Left lung (tissue), 4 donors: ENCODE measurements at regions not wholly inside any gene's neighbourhood (a gene's known extent, or its start where the extent isn't known, plus 50 kb on each side); places are given as distances from the start of the nearest gene placed in this dataset.

Experiments used
- ATAC-seq: fragments of 200-7000 bp; cut with Tn5 transposase; one replicate; pipeline ENCODE4 v1.9.1; 2020; ENCODE audit warnings: moderate library complexity
- DNase-seq, 4 donors: peaks; one replicate each; pipeline ENCODE4 v3.0.0-alpha.2; 2013 to 2020
- H3K27ac ChIP-seq, 2 donors: fragments of 200-600 bp; sonication (generic) in 1 of 2; one replicate each; pipeline versions ENCODE4 v1.5.0 to v1.8.0; 2020 to 2021
- H3K27me3 ChIP-seq, 2 donors: fragments of 200-600 bp; sonication (generic) in 1 of 2; one replicate each; pipeline versions ENCODE4 v1.5.0 to v1.8.0; 2020 to 2021
- H3K36me3 ChIP-seq, 2 donors: fragments of 200-600 bp; sonication (generic) in 1 of 2; one replicate each; pipeline versions ENCODE4 v1.5.0 to v1.8.0; 2020 to 2021
- H3K4me1 ChIP-seq, 2 donors: fragments of 200-600 bp; one replicate each; pipeline ENCODE4 v1.8.0; 2021
- H3K4me3 ChIP-seq, 2 donors: fragments of 200-600 bp; sonication (generic) in 1 of 2; one replicate each; pipeline versions ENCODE4 v1.5.0 to v1.8.0; 2020 to 2021; ENCODE audit warnings: mild to moderate bottlenecking in 1 of 2
- H3K9me3 ChIP-seq, 2 donors: fragments of 200-600 bp; sonication (generic) in 1 of 2; one replicate each; pipeline versions ENCODE4 v1.5.0 to v1.8.0; 2020 to 2021
- CTCF ChIP-seq, 2 donors: fragments of 200-600 bp; sonication (generic) in 1 of 2; IDR thresholded peaks; one replicate each; pipeline versions ENCODE4 v1.5.0 to v1.8.0; 2021; ENCODE audit warnings: antibody characterized with exemption in 2 of 2
- intact Hi-C, 2 donors: fragments of 100-400 bp; cut with DNase I; formaldehyde crosslinking; loops; one replicate each; pipeline versions ENCODE4 v1.11.2 to v1.14.2; 2022
- donor health status: DM: no; HTN: yes; CAD: no.
- donor health status: DM: no; HTN: no; CAD: no.

DNA sequence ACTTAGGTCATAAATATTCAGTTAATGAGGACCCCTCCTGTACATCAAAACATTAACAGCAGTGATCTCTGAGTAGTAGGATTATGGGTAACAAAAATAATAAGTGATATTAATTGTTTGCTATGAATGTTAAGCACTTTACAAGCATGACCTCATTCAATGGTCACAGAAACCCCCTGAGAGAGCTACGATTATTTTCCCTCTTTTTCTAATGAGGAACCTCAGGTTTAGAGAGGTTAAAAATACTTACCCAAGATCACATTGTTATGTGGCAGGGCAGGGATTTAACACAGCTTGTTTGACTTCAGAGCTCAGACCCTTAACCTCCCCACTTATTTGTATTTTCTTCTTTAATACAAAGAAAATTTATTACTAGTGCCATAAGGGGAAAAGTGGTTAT, 228.2 kb downstream of the TBL1XR1 start:
- DNase-seq: no peak
- intact Hi-C loops: no loop called here

DNA sequence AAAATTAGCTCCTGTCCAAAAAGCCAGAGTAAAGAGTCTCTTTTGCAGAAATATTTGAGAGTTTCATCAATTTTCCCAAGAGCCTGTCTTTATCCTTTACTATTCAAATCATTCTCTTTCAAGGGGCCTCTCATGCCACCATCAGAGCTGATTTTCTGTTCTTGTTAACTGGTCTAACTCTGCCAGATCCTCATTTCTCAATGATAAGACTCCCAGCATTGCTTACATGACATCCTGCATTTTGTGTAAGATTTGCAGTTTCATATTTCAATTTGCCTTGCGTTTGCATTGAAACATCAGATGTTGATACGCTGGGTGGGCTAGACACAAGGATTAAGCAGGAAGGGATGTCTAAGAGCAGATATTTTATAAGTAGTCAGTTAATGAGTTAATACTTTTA, 228.7 kb downstream of the TBL1XR1 start:
- Histone ChIP-seq H3K27ac (no peak overlapping the region), H3K4me1 (no peaks in the 10 kb centered on the region), H3K9me3 (no peaks in the 10 kb centered on the region), H3K4me3 (no peak overlapping the region), H3K36me3 (no peaks in the 10 kb centered on the region), H3K27me3 (no peaks in the 10 kb centered on the region)
- no peak for TF ChIP-seq CTCF (IDR thresholded peaks at IDR 0.05)
- DNase-seq (peak in 1 of 4 donors; percentile 14), ATAC-seq (no peak)
- intact Hi-C loops: no loop called here

More for the DNA sequence above, 228.2 kb downstream of the TBL1XR1 start:
- no peaks in the 10 kb centered on the region for H3K4me1 ChIP-seq
- no peak for TF ChIP-seq CTCF (IDR thresholded peaks at IDR 0.05)
- H3K4me3 ChIP-seq: no peak overlapping the region
- no peak overlapping the region for H3K27ac ChIP-seq
- no peaks in the 10 kb centered on the region for H3K36me3 ChIP-seq
- no peaks in the 10 kb centered on the region for H3K27me3 ChIP-seq
- H3K9me3 ChIP-seq: no peaks in the 10 kb centered on the region
- ATAC-seq: no peak

DNA sequence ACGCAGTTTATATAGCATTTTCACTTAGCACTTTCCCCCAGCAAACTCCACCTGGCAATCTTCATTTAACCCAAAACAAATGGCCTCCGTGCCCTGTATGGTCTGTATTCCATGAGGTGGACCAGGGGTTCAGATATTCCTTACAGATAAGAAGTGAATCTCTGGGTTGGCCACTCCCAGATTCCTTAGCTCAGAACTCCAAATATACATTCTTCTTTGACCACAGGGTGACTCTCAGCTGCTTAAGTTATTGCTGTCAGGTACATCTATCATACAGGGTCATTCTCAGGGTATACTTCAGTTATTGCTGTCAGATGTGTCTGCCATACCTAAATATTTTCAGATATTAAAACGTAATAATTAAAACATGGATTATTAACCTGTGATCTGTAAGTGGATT, 229.8 kb downstream of the TBL1XR1 start:
- intact Hi-C loops: no loop called here
- no peaks in the 10 kb centered on the region for H3K36me3 ChIP-seq
- H3K4me3 ChIP-seq: no peak overlapping the region
- H3K27me3 ChIP-seq: no peaks in the 10 kb centered on the region
- DNase-seq (no peak), ATAC-seq (no peak)
- no peaks in the 10 kb centered on the region for H3K9me3 ChIP-seq
- no peaks in the 10 kb centered on the region for H3K4me1 ChIP-seq
- H3K27ac ChIP-seq: no peak overlapping the region
- no peak for TF ChIP-seq CTCF (IDR thresholded peaks at IDR 0.05)

GRCh38 chr3:176964661-176965060, 232.6 kb downstream of the TBL1XR1 start:
- no peak for TF ChIP-seq CTCF (IDR thresholded peaks at IDR 0.05)
- Histone ChIP-seq H3K9me3 (no peaks in the 10 kb centered on the region), H3K27ac (no peak overlapping the region), H3K4me1 (no peaks in the 10 kb centered on the region), H3K27me3 (no peaks in the 10 kb centered on the region), H3K4me3 (no peak overlapping the region), H3K36me3 (no peaks in the 10 kb centered on the region)
- ATAC-seq (no peak), DNase-seq (no peak)
- intact Hi-C loops: no loop called here

- intact Hi-C loops: no loop called here
- no peak for DNase-seq
- Histone ChIP-seq H3K9me3 (no peaks in the 10 kb centered on the region), H3K36me3 (no peaks in the 10 kb centered on the region), H3K4me1 (no peaks in the 10 kb centered on the region), H3K27ac (no peak overlapping the region), H3K27me3 (no peaks in the 10 kb centered on the region), H3K4me3 (no peak overlapping the region)
- ATAC-seq: no peak
- no peak for TF ChIP-seq CTCF (IDR thresholded peaks at IDR 0.05)
Observed at GRCh38 chr3:176961916-176962315, 235.4 kb downstream of the TBL1XR1 start.
